MG63 (cell line): ENCODE measurements at regions not wholly inside any gene's neighbourhood (a gene's known extent, or its start where the extent isn't known, plus 50 kb on each side); places are given as distances from the start of the nearest gene placed in this dataset.
"Not testable (repeated sequence)": the region's sequence is repeated elsewhere in the genome, so short reads cannot be mapped to it uniquely, and the experiment has no call there.

ENCODE experiments used
- DNase-seq: peaks from one replicate; pipeline ENCODE4 v3.0.0-alpha.2; 2020
- H3K27me3 ChIP-seq: fragments of 250-450 bp; sonication (Bioruptor Pico); 2 replicates; pipeline ENCODE4 v1.5.1; 2020; ENCODE audit warnings: mild to moderate bottlenecking, moderate library complexity
- H3K36me3 ChIP-seq: fragments of 250-450 bp; sonication (Bioruptor Pico); 2 replicates; pipeline ENCODE4 v1.5.1; 2020; ENCODE audit warnings: mild to moderate bottlenecking, moderate library complexity
- H3K4me3 ChIP-seq: fragments of 250-450 bp; sonication (Bioruptor Pico); 2 replicates; pipeline ENCODE4 v1.5.1; 2020; ENCODE audit warnings: mild to moderate bottlenecking, moderate library complexity
- H3K9me3 ChIP-seq: fragments of 250-450 bp; sonication (Bioruptor Pico); 2 replicates; pipeline ENCODE4 v1.5.1; 2020; ENCODE audit warnings: mild to moderate bottlenecking, moderate library complexity

DNA sequence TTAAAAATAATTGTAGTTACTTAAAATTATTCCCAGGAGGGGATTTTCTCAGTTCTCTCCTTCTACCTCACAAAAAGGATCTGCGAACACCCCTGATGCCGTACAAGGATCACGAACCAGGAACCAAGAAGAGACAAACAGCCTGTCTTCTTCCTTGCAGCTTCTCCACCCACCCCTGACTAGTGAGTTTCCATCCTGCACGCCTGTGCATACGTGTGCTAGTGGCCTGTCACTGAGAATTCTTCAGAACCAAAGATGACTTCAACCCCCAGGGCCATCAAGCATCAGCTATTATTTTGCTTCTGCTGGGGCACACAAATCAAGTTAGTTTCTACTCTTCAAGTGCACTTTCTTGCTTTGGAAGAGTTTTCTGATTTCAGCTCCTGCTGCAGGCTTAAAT, 175.5 kb upstream of the KLF6 start:
- no peak for DNase-seq
- no peaks in the 10 kb centered on the region for H3K36me3 ChIP-seq
- no peaks in the 10 kb centered on the region for H3K27me3 ChIP-seq
- H3K4me3 ChIP-seq = no peak overlapping the region
- H3K9me3 ChIP-seq = no peaks in the 10 kb centered on the region

GRCh38 chr10:3959370-3960325, 174.6 kb upstream of the KLF6 start:
- DNase-seq = no peak
- Histone ChIP-seq H3K27me3 (no peaks in the 10 kb centered on the region), H3K4me3 (no peak overlapping the region), H3K36me3 (no peaks in the 10 kb centered on the region), H3K9me3 (no peaks in the 10 kb centered on the region)

DNA sequence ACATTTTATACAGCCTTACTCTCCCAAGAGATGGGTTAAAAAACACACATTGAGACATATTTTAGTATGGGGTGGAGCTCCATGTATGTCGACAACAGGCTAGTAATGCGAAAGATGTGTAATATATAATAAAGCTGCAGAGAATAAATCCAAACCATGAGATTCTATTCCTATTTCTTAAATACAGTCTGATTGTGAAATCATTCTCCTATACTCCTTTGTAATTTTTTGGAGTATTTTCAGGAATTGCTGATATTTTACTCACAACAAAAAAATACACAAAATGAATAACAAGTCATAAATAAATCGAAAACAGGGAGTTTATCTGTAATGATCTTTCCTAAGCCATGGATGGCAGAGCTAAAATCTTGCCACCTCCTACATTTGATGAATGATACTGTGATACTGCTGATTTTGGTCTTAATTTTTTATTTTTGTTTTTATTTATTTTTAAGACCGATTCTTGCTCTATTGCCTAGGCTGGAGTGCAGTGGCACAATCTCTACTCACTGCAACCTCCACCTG, 173.5 kb upstream of the KLF6 start:
- DNase-seq = no peak
- H3K9me3 ChIP-seq = no peaks in the 10 kb centered on the region
- H3K27me3 ChIP-seq = no peaks in the 10 kb centered on the region
- H3K36me3 ChIP-seq = no peaks in the 10 kb centered on the region
- H3K4me3 ChIP-seq = no peak overlapping the region

DNA sequence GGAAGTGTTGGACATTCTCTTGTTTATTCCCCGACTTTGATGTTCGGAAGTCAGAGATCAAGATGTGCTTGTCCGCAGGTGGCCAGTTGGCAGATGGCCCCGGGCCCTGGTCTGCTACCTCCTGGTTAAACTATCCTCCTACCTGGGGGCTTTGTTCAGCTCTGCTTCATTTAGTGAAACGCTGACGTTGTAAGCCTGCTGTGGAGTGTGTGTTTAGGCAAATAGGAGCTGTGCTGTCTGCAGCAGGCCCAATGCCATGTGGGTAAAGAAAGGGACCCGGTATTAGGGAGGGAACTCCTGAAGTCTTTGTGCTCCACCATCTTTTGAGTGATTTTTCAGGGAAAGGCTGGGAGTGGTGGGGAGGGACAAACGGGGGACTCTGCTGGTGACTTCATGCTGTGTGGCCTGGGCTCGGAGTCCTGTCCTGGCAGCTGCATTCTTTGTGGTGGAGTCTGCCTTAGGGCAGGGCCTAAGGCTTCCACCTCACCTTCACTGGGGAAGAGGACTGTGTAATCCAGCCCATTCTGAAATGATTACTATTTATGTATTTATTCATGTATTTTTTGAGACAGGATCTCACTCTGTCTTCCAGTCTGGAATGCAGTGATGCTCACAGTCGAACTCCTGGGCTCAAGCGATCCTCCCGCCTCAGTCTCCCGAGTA, 171.1 kb upstream of the KLF6 start:
- Histone ChIP-seq H3K27me3 (no peaks in the 10 kb centered on the region), H3K9me3 (no peaks in the 10 kb centered on the region), H3K4me3 (no peak overlapping the region), H3K36me3 (no peaks in the 10 kb centered on the region)
- DNase-seq = no peak

DNA sequence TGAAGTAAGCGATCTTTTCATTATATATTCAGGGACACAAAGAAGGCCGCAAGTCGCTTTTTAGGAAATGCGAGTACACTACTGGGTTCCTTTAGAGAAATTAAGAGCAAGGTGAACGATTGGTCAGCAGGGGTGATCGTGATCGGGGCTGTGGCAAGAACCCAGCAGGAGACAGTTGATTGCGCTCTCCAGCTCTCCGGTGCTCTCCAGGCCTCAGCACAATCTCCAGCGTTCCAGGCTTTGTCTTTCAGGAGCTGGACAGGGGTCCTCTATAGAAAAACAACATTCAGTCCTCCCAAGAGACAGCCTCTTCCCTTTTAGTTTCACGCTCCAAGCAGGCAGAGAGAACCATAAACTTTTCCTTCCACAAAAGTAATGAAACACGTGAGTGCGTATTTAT, 170.5 kb upstream of the KLF6 start:
- H3K36me3 ChIP-seq = no peaks in the 10 kb centered on the region
- H3K9me3 ChIP-seq = no peaks in the 10 kb centered on the region
- H3K27me3 ChIP-seq = no peaks in the 10 kb centered on the region
- DNase-seq = no peak
- no peak overlapping the region for H3K4me3 ChIP-seq

- Histone ChIP-seq H3K36me3 (no peaks in the 10 kb centered on the region), H3K9me3 (no peaks in the 10 kb centered on the region), H3K27me3 (no peaks in the 10 kb centered on the region), H3K4me3 (no peak overlapping the region)
- DNase-seq = no peak
Observed at GRCh38 chr10:3954615-3955014, 169.6 kb upstream of the KLF6 start.

DNA sequence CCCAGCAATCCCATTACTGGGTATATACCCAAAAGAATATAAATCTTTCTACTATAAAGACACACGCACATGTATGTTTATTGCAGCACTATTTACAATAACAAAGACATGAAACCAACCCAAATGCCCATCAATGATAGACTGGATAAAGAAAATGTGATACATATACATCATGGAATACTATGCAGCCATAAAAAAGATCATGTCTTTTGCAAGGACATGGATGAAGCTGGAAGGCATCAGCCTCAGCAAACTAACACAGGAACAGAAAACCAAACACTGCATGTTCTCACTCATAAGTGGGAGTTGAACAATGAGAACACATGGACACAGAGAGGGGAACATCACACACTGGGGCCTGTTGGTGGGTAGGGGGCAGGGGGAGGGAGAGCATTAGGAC, 169.0 kb upstream of the KLF6 start:
- DNase-seq, H3K9me3 ChIP-seq, H3K36me3 ChIP-seq, H3K4me3 ChIP-seq, H3K27me3 ChIP-seq: not testable (repeated sequence)

DNA sequence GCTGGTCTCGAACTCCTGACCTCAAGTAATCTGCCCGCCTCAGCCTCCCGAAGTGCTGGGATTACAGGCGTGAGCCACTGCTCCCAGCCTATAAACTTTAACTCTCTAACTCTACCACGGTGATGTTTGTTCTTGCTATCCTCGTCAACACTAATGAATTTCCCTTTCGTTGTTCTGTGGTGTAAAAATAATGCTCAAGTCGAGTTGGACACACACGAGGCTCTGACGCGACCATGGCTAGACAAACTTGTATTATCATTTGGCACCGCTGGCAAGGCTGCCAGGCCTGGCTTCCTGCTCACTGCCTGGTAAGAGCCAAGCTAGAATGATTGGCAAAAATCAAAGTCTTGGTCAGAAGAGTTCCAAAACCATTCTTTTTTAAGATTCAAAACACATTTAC, 167.0 kb upstream of the KLF6 start:
- Histone ChIP-seq H3K4me3 (no peak overlapping the region), H3K36me3 (no peaks in the 10 kb centered on the region), H3K9me3 (no peaks in the 10 kb centered on the region), H3K27me3 (no peaks in the 10 kb centered on the region)
- no peak for DNase-seq

DNA sequence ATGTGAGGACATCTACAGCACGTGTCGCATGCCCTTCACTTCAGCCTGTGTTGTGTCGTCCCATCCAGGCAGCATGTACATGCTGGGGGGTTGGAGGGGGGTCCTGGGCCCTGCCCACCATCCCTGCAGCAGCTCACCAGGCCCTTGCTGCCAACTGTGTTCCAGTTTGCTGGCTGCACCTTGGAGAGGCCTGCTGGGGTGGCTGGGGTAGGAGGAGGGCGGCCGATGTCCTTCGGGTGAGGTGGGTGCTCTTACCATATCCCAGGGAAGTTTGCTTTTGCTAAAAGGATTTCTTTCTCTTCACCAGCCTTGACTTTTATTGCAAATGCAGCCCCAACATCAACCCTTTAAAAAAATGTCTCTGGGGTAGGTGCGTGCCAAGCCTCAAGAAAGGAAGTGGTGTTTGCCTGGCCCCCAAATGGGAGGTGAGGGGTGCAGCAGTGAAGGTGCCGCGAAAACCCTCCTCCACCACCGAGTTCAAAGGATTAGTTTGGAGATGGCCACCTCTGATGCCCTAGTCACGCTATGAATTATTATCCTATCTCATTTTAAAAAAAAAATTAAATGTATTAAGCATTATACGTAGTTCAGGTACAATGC, 165.8 kb upstream of the KLF6 start:
- DNase-seq = no peak
- H3K4me3 ChIP-seq = no peak overlapping the region
- no peaks in the 10 kb centered on the region for H3K9me3 ChIP-seq
- no peaks in the 10 kb centered on the region for H3K36me3 ChIP-seq
- no peaks in the 10 kb centered on the region for H3K27me3 ChIP-seq

GRCh38 chr10:3949711-3950110, 164.7 kb upstream of the KLF6 start:
- Histone ChIP-seq H3K36me3 (no peaks in the 10 kb centered on the region), H3K4me3 (no peak overlapping the region), H3K27me3 (no peaks in the 10 kb centered on the region), H3K9me3 (no peaks in the 10 kb centered on the region)
- DNase-seq = no peak

- no peaks in the 10 kb centered on the region for H3K9me3 ChIP-seq
- no peaks in the 10 kb centered on the region for H3K36me3 ChIP-seq
- no peaks in the 10 kb centered on the region for H3K27me3 ChIP-seq
- peak; percentile 39 for DNase-seq
- H3K4me3 ChIP-seq = no peak overlapping the region
Observed at GRCh38 chr10:3948843-3949242, 163.8 kb upstream of the KLF6 start.

GRCh38 chr10:3946234-3947229, 161.5 kb upstream of the KLF6 start:
- DNase-seq = no peak
- Histone ChIP-seq H3K4me3 (no peak overlapping the region), H3K27me3 (no peaks in the 10 kb centered on the region), H3K9me3 (no peaks in the 10 kb centered on the region), H3K36me3 (no peaks in the 10 kb centered on the region)

GRCh38 chr10:3945026-3945425, 160.0 kb upstream of the KLF6 start:
- Histone ChIP-seq H3K36me3 (no peaks in the 10 kb centered on the region), H3K9me3 (no peaks in the 10 kb centered on the region), H3K4me3 (no peak overlapping the region), H3K27me3 (no peaks in the 10 kb centered on the region)
- DNase-seq = no peak

DNA sequence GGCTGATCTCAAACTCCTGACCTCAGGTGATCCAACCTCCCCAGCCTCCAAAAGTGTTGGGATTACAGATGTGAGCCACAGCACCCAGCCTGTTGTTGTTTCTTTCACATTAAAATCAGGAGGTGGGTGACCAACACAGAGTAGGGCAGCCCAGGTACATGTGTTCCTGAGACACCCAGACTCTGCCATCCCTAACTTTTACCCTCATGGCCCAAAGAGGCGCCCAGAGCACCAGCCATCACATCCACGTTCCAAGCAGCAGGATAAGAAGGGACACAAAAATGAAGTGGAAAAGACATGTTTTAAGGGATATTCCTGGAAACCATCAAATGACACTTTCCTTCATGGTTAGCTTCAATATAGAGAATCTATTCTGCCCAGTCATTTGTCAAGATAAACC, 159.6 kb upstream of the KLF6 start:
- H3K36me3 ChIP-seq = no peaks in the 10 kb centered on the region
- DNase-seq = no peak
- H3K4me3 ChIP-seq = no peak overlapping the region
- no peaks in the 10 kb centered on the region for H3K9me3 ChIP-seq
- no peaks in the 10 kb centered on the region for H3K27me3 ChIP-seq

- no peak for DNase-seq
- no peaks in the 10 kb centered on the region for H3K36me3 ChIP-seq
- no peaks in the 10 kb centered on the region for H3K9me3 ChIP-seq
- H3K4me3 ChIP-seq = no peak overlapping the region
- H3K27me3 ChIP-seq = no peaks in the 10 kb centered on the region
Observed at GRCh38 chr10:3943695-3944257, 158.8 kb upstream of the KLF6 start.

DNA sequence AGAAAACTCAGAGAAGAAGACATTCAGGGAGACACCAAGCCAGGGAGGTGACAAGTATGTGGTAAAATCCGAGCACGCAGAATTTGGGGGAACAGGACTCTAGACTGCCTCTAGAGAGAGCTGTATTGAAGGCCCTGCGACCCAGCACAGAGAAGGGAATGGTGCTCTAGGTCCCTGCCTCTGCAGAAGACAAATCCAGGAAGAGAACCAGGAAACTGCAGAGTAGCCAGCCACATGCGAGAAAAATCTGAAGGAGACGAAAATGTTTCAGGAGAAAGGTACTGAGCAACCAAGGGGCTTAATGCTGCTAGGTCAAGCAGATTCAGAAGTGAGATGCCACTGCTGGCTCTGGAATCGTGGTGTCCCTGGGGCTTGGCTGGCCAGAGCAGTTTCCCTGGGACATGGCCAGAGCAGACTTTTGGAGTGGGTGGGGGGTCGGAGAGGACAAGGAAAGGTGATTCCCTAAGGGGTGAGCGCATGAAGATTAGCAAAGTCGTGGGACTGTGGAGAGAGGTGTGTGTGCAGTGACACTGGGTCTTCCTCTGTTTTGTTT, 158.0 kb upstream of the KLF6 start:
- Histone ChIP-seq H3K4me3 (no peak overlapping the region), H3K36me3 (no peaks in the 10 kb centered on the region), H3K9me3 (no peaks in the 10 kb centered on the region), H3K27me3 (no peaks in the 10 kb centered on the region)
- DNase-seq = no peak
